Breast epithelium (tissue), 4 donors: ENCODE measurements at regions not wholly inside any gene's neighbourhood (a gene's known extent, or its start where the extent isn't known, plus 50 kb on each side); places are given as distances from the start of the nearest gene placed in this dataset.

Experiments used
- DNase-seq, 2 donors: peaks; one replicate each; pipeline ENCODE4 v3.0.0-alpha.2; 2019; ENCODE audit warnings: low spot score in 2 of 2
- H3K27ac ChIP-seq, 2 donors: fragments of 200-600 bp; sonication (generic) in 1 of 2; one replicate each; pipeline ENCODE4 v1.5.1; 2016 to 2019; ENCODE audit warnings: mild to moderate bottlenecking in 1 of 2
- H3K27me3 ChIP-seq, 2 donors: fragments of 200-600 bp; sonication (generic) in 1 of 2; one replicate each; pipeline versions ENCODE4 v1.5.1 to v1.6.0; 2017 to 2019; ENCODE audit warnings: control low read depth in 1 of 2, mild to moderate bottlenecking in 1 of 2
- H3K36me3 ChIP-seq: fragments of 200-600 bp; one replicate; pipeline ENCODE4 v1.5.1; 2019
- H3K4me1 ChIP-seq, 2 donors: fragments of 200-600 bp; sonication (generic); one replicate each; pipeline ENCODE4 v1.5.1; 2016 to 2019; ENCODE audit warnings: control low read depth in 1 of 2
- H3K4me3 ChIP-seq, 3 donors: fragments of 200-600 bp; sonication (generic); 1 replicate in 2 of 3; 2 replicates in 1 of 3; pipeline ENCODE4 v1.5.1; 2016 to 2019; ENCODE audit warnings: mild to moderate bottlenecking in 3 of 3, moderate library complexity in 2 of 3
- H3K9me3 ChIP-seq, 2 donors: fragments of 200-600 bp; sonication (generic) in 1 of 2; one replicate each; pipeline ENCODE4 v1.5.1; 2016 to 2019; ENCODE audit warnings: control low read depth in 1 of 2
- POLR2A ChIP-seq: fragments of 450-650 bp; IDR thresholded peaks from one replicate; pipeline ENCODE4 v1.6.1; 2016; ENCODE audit warnings: antibody characterized with exemption, mild to moderate bottlenecking, moderate library complexity
- POLR2AphosphoS5 ChIP-seq, 3 donors: sonication (generic); formaldehyde crosslinking; IDR thresholded peaks; one replicate each; pipeline ENCODE4 v1.6.1; 2017; ENCODE audit warnings: antibody characterized with exemption in 3 of 3
- intact Hi-C: fragments of 100-400 bp; cut with DNase I; formaldehyde crosslinking; loops from one replicate; pipeline ENCODE4 v1.15.1; 2023; ENCODE audit warnings: low total_unique reads
- TF ChIP-seq, protein P1 (sequence below), 3 donors: fragments of 450-650 bp; IDR thresholded peaks; one replicate each; pipeline ENCODE4 v1.5.1; 2016 to 2017; ENCODE audit warnings: antibody characterized with exemption in 3 of 3, mild to moderate bottlenecking in 3 of 3, moderate library complexity in 3 of 3

GRCh38 chrX:63285375-63285774, 65.8 kb downstream of the SPIN4 start:
- Histone ChIP-seq H3K4me3 (no peak overlapping the region), H3K27me3 (peaks cover 0 to 4% of the 10 kb centered on the region in 2 donors), H3K36me3 (no peaks in the 10 kb centered on the region), H3K9me3 (peaks cover 0 to 3% of the 10 kb centered on the region in 2 donors), H3K4me1 (no peaks in the 10 kb centered on the region), H3K27ac (no peak overlapping the region)
- no peak for DNase-seq
- intact Hi-C loops, result no loop called here
- TF ChIP-seq, protein P1, sequence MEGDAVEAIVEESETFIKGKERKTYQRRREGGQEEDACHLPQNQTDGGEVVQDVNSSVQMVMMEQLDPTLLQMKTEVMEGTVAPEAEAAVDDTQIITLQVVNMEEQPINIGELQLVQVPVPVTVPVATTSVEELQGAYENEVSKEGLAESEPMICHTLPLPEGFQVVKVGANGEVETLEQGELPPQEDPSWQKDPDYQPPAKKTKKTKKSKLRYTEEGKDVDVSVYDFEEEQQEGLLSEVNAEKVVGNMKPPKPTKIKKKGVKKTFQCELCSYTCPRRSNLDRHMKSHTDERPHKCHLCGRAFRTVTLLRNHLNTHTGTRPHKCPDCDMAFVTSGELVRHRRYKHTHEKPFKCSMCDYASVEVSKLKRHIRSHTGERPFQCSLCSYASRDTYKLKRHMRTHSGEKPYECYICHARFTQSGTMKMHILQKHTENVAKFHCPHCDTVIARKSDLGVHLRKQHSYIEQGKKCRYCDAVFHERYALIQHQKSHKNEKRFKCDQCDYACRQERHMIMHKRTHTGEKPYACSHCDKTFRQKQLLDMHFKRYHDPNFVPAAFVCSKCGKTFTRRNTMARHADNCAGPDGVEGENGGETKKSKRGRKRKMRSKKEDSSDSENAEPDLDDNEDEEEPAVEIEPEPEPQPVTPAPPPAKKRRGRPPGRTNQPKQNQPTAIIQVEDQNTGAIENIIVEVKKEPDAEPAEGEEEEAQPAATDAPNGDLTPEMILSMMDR (IDR thresholded peaks at IDR 0.05), result no peak
- no peak for TF ChIP-seq POLR2AphosphoS5 (IDR thresholded peaks at IDR 0.05)
- TF ChIP-seq POLR2A, result no peak

GRCh38 chrX:63284659-63285058, 66.5 kb downstream of the SPIN4 start:
- no peak for DNase-seq
- intact Hi-C loops, result no loop called here
- Histone ChIP-seq H3K36me3 (no peaks in the 10 kb centered on the region), H3K4me3 (no peak overlapping the region), H3K27ac (no peak overlapping the region), H3K9me3 (peaks cover 0 to 3% of the 10 kb centered on the region in 2 donors), H3K4me1 (no peaks in the 10 kb centered on the region), H3K27me3 (peaks cover 0 to 4% of the 10 kb centered on the region in 2 donors)
- TF ChIP-seq POLR2AphosphoS5 (IDR thresholded peaks at IDR 0.05) (no peak), POLR2A (no peak)
- TF ChIP-seq, protein P1 (IDR thresholded peaks at IDR 0.05), result no peak

DNA sequence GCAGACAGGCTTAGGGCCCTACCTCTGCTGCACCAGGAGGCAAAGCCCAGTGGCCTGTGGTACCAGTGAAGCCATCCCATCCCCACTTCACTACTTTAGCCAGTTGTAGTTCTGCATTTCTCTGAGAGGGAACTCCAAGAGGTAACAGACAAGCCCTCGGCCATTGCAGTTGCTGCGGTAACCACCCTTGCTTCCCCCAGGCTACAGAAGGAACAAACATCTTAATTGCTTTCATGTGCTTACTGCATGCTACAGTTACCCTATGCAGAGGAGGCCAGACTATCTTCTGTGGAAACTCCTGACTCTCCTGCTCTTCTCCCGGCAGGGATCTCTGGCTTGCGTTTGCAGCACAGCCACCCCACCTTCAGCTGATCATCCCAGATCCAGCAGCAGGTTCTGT, 67.8 kb downstream of the SPIN4 start:
- DNase-seq, result no peak
- no peak overlapping the region for H3K4me3 ChIP-seq

GRCh38 chrX:63282828-63283227, 68.3 kb downstream of the SPIN4 start:
- Histone ChIP-seq H3K4me1 (no peaks in the 10 kb centered on the region), H3K27ac (no peak overlapping the region), H3K27me3 (peaks cover 0 to 4% of the 10 kb centered on the region in 2 donors), H3K9me3 (peaks cover 0 to 3% of the 10 kb centered on the region in 2 donors), H3K36me3 (no peaks in the 10 kb centered on the region), H3K4me3 (no peak overlapping the region)
- intact Hi-C loops, result no loop called here
- TF ChIP-seq POLR2A (no peak), POLR2AphosphoS5 (IDR thresholded peaks at IDR 0.05) (no peak)
- TF ChIP-seq, protein P1 (IDR thresholded peaks at IDR 0.05), result no peak
- no peak for DNase-seq

More for the DNA sequence above, 67.8 kb downstream of the SPIN4 start:
- peaks cover 0 to 3% of the 10 kb centered on the region in 2 donors for H3K9me3 ChIP-seq
- peaks cover 0 to 4% of the 10 kb centered on the region in 2 donors for H3K27me3 ChIP-seq
- intact Hi-C loops, result no loop called here
- H3K27ac ChIP-seq, result no peak overlapping the region
- no peaks in the 10 kb centered on the region for H3K4me1 ChIP-seq
- TF ChIP-seq, protein P1 (IDR thresholded peaks at IDR 0.05), result no peak
- TF ChIP-seq POLR2A, result no peak
- no peak for TF ChIP-seq POLR2AphosphoS5 (IDR thresholded peaks at IDR 0.05)
- no peaks in the 10 kb centered on the region for H3K36me3 ChIP-seq

DNA sequence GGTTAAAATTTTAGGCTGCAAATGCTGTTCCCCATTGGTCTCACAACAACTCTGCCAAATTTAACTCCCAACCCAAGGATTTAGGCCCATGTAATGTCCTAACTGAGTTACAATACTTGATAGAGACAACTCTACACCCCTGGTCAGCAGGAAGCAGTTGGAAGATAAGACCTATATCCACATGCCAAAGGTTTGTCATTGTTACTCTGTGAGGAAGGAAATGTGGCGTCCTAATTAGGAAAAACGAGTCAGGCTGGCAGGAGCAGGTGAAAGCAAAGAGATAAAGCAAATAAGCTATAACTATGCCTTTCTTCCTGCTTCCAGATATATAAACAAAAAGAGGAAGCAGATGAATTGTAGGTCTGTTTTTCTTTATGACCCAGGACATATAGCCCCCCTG, 69.1 kb downstream of the SPIN4 start:
- Histone ChIP-seq H3K27ac (no peak overlapping the region), H3K4me3 (no peak overlapping the region), H3K36me3 (no peaks in the 10 kb centered on the region), H3K9me3 (peaks cover 0 to 3% of the 10 kb centered on the region in 2 donors), H3K4me1 (no peaks in the 10 kb centered on the region), H3K27me3 (peaks cover 0 to 4% of the 10 kb centered on the region in 2 donors)
- TF ChIP-seq POLR2A (no peak), POLR2AphosphoS5 (IDR thresholded peaks at IDR 0.05) (no peak)
- TF ChIP-seq, protein P1 (IDR thresholded peaks at IDR 0.05), result no peak
- no peak for DNase-seq
- intact Hi-C loops, result no loop called here
